IMR-90 (cell line): ENCODE measurements at regions not wholly inside any gene's neighbourhood (a gene's known extent, or its start where the extent isn't known, plus 50 kb on each side); places are given as distances from the start of the nearest gene placed in this dataset.

Experiments used
- ATAC-seq: fragments of 200-7000 bp; cut with Tn5 transposase; 2 replicates; pipeline ENCODE4 v1.9.1; 2020; ENCODE audit warnings: low read depth, mild to moderate bottlenecking, moderate library complexity
- BruUV-seq: library from RNA; stranded (reverse); fragments of 400-500 nt; replicated peaks from 2 replicates; lab custom pipeline; 2021; lab: Mats Ljungman, UMichigan
- CTCF ChIA-PET: fragments of 300-600 bp; formaldehyde crosslinking; extraction: SDS; loops from one replicate; lab custom pipeline; 2021; ENCODE audit warnings: antibody characterized with exemption; lab: Yijun Ruan, JAX
- POLR2A ChIA-PET: fragments of 300-600 bp; sonication (Branson Sonifier 250); formaldehyde crosslinking; loops from one replicate; lab custom pipeline; 2022; ENCODE audit warnings: antibody characterized with exemption; ENCODE audit not compliant: unreplicated experiment; lab: Charles Lee
- DNase-seq: peaks from one replicate; pipeline ENCODE4 v3.0.0; 2013
- H2AFZ ChIP-seq: replicated peaks from 2 replicates; pipeline ENCODE3; 2013; ENCODE audit warnings: low read length, mild to moderate bottlenecking; ENCODE audit not compliant: poor library complexity
- H2AK5ac ChIP-seq: 2 replicates; pipeline ENCODE4 v1.6.1; 2013; ENCODE audit warnings: low read depth, low read length, inconsistent platforms
- H2AK9ac ChIP-seq: replicated peaks from 2 replicates; pipeline ENCODE3; 2013; ENCODE audit warnings: mild to moderate bottlenecking, low read depth, low read length, moderate library complexity; ENCODE audit not compliant: poor library complexity
- H2BK120ac ChIP-seq: 2 replicates; pipeline ENCODE4 v1.6.1; 2013; ENCODE audit warnings: low read depth, low read length, inconsistent platforms
- H2BK15ac ChIP-seq: 3 replicates; pipeline ENCODE4 v1.6.1; 2013; ENCODE audit warnings: low read depth, low read length, inconsistent platforms
- H2BK20ac ChIP-seq: 2 replicates; pipeline ENCODE4 v1.6.1; 2013; ENCODE audit warnings: low read depth, mild to moderate bottlenecking, inconsistent platforms, low read length, moderate library complexity
- H2BK5ac ChIP-seq: 2 replicates; pipeline ENCODE4 v1.6.1; 2013; ENCODE audit warnings: mild to moderate bottlenecking, low read depth, low read length, inconsistent platforms; ENCODE audit not compliant: poor library complexity, severe bottlenecking
- H3K14ac ChIP-seq: replicated peaks from 2 replicates; pipeline ENCODE4 v1.6.1; 2013; ENCODE audit warnings: low read depth, low read length, inconsistent platforms
- H3K18ac ChIP-seq: 2 replicates; pipeline ENCODE4 v1.6.1; 2013; ENCODE audit warnings: low read depth, low read length, control low read depth
- H3K23ac ChIP-seq: 2 replicates; pipeline ENCODE4 v1.6.1; 2013; ENCODE audit warnings: low read depth, low read length, inconsistent platforms
- H3K27ac ChIP-seq: 2 replicates; pipeline ENCODE4 v1.5.1; 2013; ENCODE audit warnings: mild to moderate bottlenecking, control low read depth, low read length; ENCODE audit not compliant: insufficient read depth
- H3K27me3 ChIP-seq: 2 replicates; pipeline ENCODE4 v1.6.1; 2013; ENCODE audit warnings: low read length; ENCODE audit not compliant: control insufficient read depth, insufficient read depth
- H3K36me3 ChIP-seq: 2 replicates; pipeline ENCODE4 v1.6.1; 2013; ENCODE audit warnings: low read length, mixed read lengths; ENCODE audit not compliant: control insufficient read depth, insufficient read depth
- H3K4ac ChIP-seq: 2 replicates; pipeline ENCODE4 v1.6.1; 2013; ENCODE audit warnings: low read depth, low read length, inconsistent platforms
- H3K4me1 ChIP-seq: 2 replicates; pipeline ENCODE4 v1.6.1; 2013; ENCODE audit warnings: low read length, mixed read lengths; ENCODE audit not compliant: control insufficient read depth, insufficient read depth
- H3K4me2 ChIP-seq: 2 replicates; pipeline ENCODE4 v1.6.1; 2013; ENCODE audit warnings: low read depth, mild to moderate bottlenecking, control low read depth, low read length, moderate library complexity
- H3K4me3 ChIP-seq: 2 replicates; pipeline ENCODE4 v1.5.1; 2013; ENCODE audit warnings: low read depth, mild to moderate bottlenecking, control low read depth, low read length, moderate library complexity; ENCODE audit not compliant: insufficient read depth
- H3K56ac ChIP-seq: 2 replicates; pipeline ENCODE4 v1.6.1; 2013; ENCODE audit warnings: low read length, inconsistent platforms; ENCODE audit not compliant: insufficient read depth; ENCODE audit errors: extremely low read depth
- H3K79me1 ChIP-seq, 2 experiments: 2 replicates each; pipeline ENCODE4 v1.6.1; 2013; ENCODE audit warnings: low read length in 2 of 2, inconsistent platforms in 1 of 2, low read depth in 1 of 2
- H3K9ac ChIP-seq: 2 replicates; pipeline ENCODE4 v1.6.1; 2013; ENCODE audit warnings: low read depth, low read length, control low read depth
- H3K9me1 ChIP-seq: 2 replicates; pipeline ENCODE4 v1.6.1; 2013; ENCODE audit warnings: low read length, inconsistent platforms; ENCODE audit not compliant: insufficient read depth
- H3K9me3 ChIP-seq: 2 replicates; pipeline ENCODE4 v1.6.1; 2013; ENCODE audit warnings: low read length; ENCODE audit not compliant: control insufficient read depth, insufficient read depth
- H4K20me1 ChIP-seq: 2 replicates; pipeline ENCODE4 v1.6.1; 2013; ENCODE audit warnings: low read length, inconsistent platforms; ENCODE audit not compliant: insufficient read depth
- H4K5ac ChIP-seq: 2 replicates; pipeline ENCODE4 v1.6.1; 2013; ENCODE audit warnings: mild to moderate bottlenecking, low read depth, low read length, control low read depth
- H4K8ac ChIP-seq, 2 experiments: 2 replicates each; pipeline ENCODE4 v1.6.1; 2013; ENCODE audit warnings: low read depth in 2 of 2, low read length in 2 of 2, control low read depth in 1 of 2, inconsistent platforms in 1 of 2
- H4K91ac ChIP-seq: 2 replicates; pipeline ENCODE4 v1.6.1; 2013; ENCODE audit warnings: low read depth, low read length, inconsistent platforms; ENCODE audit not compliant: insufficient read depth
- RAD21 ChIP-seq: IDR thresholded peaks from 2 replicates; pipeline ENCODE4 v1.6.1; 2012; ENCODE audit warnings: low read length, improper control_type of control experiment
- SMC3 ChIP-seq: fragments of 150-350 bp; IDR thresholded peaks from 2 replicates; pipeline ENCODE4 v1.6.1; 2016; ENCODE audit warnings: low read depth, mild to moderate bottlenecking, antibody characterized with exemption, low read length, moderate library complexity
- WGBS, 2 experiments: methylation state at CpG; one replicate each; pipeline versions ENCODE4 v1.1.5 to v1.1.7; 2013; ENCODE audit warnings: missing lambda C conversion rate in 2 of 2; ENCODE audit not compliant: insufficient read length in 1 of 2; ENCODE audit errors: extremely low coverage in 2 of 2; 5-methylcytosine and 5-hydroxymethylcytosine counted together
- dilution Hi-C: fragments of 300-500 bp; cut with HindIII; formaldehyde crosslinking; loops from one replicate; pipeline ENCODE4 v1.14.3; 2018; ENCODE audit warnings: low sequenced_read_pairs; ENCODE audit not compliant: unreplicated experiment
- in situ Hi-C: fragments of 300-500 bp; cut with MboI; formaldehyde crosslinking; loops from 3 replicates; pipeline ENCODE4 v1.14.3; 2019; ENCODE audit warnings: low sequenced_read_pairs, inconsistent platforms, mixed read lengths
- intact Hi-C: fragments of 100-400 bp; cut with micrococcal nuclease; formaldehyde crosslinking; loops from 2 replicates; pipeline ENCODE4 v1.10.0; 2022
- TF ChIP-seq, protein P1 (sequence below): conservative IDR thresholded peaks from 2 replicates; pipeline ENCODE4 v1.5.1; 2012; ENCODE audit warnings: mild to moderate bottlenecking, low read depth, low read length, improper control_type of control experiment

DNA sequence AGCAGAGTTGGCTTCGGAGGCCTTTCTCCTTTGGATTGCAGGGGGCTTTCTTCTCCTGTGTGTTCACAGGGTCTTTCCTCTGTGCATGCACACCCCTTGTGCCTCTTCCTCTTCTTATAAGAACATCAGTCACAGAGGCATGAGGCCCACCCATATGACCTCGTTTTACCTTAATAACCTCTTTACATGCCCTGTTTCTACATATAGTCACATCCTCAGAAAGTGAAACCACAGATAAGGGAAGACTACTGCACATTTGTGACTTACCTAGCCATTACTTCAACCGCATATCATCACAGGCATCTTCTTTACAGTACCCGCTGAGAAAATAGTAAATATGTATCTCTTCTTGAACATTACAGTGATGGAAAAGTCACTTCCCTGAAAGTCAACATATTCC, 204.9 kb upstream of the TARS1 start:
- Histone ChIP-seq H3K79me1 (no peaks in the 10 kb centered on the region), H4K5ac (no peak overlapping the region), H3K4me2 (no peak overlapping the region), H3K23ac (no peak overlapping the region), H3K9me3 (no peaks in the 10 kb centered on the region), H2BK5ac (no peak overlapping the region), H2AK9ac (no peak overlapping the region), H4K20me1 (no peaks in the 10 kb centered on the region), H3K14ac (no peak overlapping the region), H2AFZ (peak overlapping the region; percentile 27), H3K27me3 (no peaks in the 10 kb centered on the region), H3K9ac (no peak overlapping the region), H3K9me1 (no peaks in the 10 kb centered on the region), H4K8ac (no peak overlapping the region), H2BK120ac (no peak overlapping the region), H2BK15ac (no peak overlapping the region), H3K36me3 (no peaks in the 10 kb centered on the region), H3K4ac (no peak overlapping the region), H3K4me1 (no peaks in the 10 kb centered on the region; the same call in 1 of the 2 replicates), H2BK20ac (no peak overlapping the region), H4K91ac (no peak overlapping the region), H3K18ac (no peak overlapping the region), H3K56ac (no peak overlapping the region), H2AK5ac (no peak overlapping the region), H3K27ac (no peak overlapping the region), H3K4me3 (no peak overlapping the region)
- ChIA-PET POLR2A (no interaction called here), CTCF (no interaction called here)
- no CpG with 5 or more reads among the region's 4 CpGs for WGBS, 2 experiments
- no peak for TF ChIP-seq RAD21
- TF ChIP-seq, protein P1, sequence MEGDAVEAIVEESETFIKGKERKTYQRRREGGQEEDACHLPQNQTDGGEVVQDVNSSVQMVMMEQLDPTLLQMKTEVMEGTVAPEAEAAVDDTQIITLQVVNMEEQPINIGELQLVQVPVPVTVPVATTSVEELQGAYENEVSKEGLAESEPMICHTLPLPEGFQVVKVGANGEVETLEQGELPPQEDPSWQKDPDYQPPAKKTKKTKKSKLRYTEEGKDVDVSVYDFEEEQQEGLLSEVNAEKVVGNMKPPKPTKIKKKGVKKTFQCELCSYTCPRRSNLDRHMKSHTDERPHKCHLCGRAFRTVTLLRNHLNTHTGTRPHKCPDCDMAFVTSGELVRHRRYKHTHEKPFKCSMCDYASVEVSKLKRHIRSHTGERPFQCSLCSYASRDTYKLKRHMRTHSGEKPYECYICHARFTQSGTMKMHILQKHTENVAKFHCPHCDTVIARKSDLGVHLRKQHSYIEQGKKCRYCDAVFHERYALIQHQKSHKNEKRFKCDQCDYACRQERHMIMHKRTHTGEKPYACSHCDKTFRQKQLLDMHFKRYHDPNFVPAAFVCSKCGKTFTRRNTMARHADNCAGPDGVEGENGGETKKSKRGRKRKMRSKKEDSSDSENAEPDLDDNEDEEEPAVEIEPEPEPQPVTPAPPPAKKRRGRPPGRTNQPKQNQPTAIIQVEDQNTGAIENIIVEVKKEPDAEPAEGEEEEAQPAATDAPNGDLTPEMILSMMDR, result no peak
- no peak for TF ChIP-seq SMC3
- no peak for ATAC-seq
- intact Hi-C loops, result no loop called here
- dilution Hi-C loops, result no loop called here
- no peak for DNase-seq
- no TSS peak for BruUV-seq
- in situ Hi-C loops, result no loop called here
